Smooth muscle cell (in vitro differentiated cells): ENCODE measurements at regions not wholly inside any gene's neighbourhood (a gene's known extent, or its start where the extent isn't known, plus 50 kb on each side); places are given as distances from the start of the nearest gene placed in this dataset.
A peak's percentile ranks its signal among the peaks of the same experiment; 100 is the strongest.

Experiments
- DNase-seq: peaks from one replicate; lab custom pipeline; 2025; ENCODE audit not compliant: unreplicated experiment; lab: John Stamatoyannopoulos, UW
- H2AFZ ChIP-seq: fragments of 200-600 bp; sonication (generic); 2 replicates; pipeline ENCODE4 v1.6.0; 2016; ENCODE audit warnings: antibody characterized with exemption, low read depth, mild to moderate bottlenecking
- H3F3A ChIP-seq: fragments of 200-600 bp; sonication (generic); 2 replicates; pipeline ENCODE4 v1.6.0; 2017; ENCODE audit warnings: antibody characterized with exemption, low read depth
- H3K27ac ChIP-seq: fragments of 200-600 bp; sonication (generic); 2 replicates; pipeline ENCODE4 v1.5.1; 2016; ENCODE audit warnings: low read depth, mild to moderate bottlenecking
- H3K27me3 ChIP-seq: fragments of 200-600 bp; sonication (generic); 2 replicates; pipeline ENCODE4 v1.6.1; 2016; ENCODE audit warnings: low read depth, mild to moderate bottlenecking
- H3K36me3 ChIP-seq: fragments of 200-600 bp; sonication (generic); 2 replicates; pipeline ENCODE4 v1.5.1; 2016; ENCODE audit warnings: low read depth
- H3K4me1 ChIP-seq: fragments of 200-600 bp; sonication (generic); 2 replicates; pipeline ENCODE4 v1.5.1; 2016; ENCODE audit warnings: low read depth
- H3K4me2 ChIP-seq: fragments of 200-600 bp; sonication (generic); 2 replicates; pipeline ENCODE4 v1.6.0; 2016; ENCODE audit warnings: mild to moderate bottlenecking
- H3K4me3 ChIP-seq: fragments of 200-600 bp; sonication (generic); 2 replicates; pipeline ENCODE4 v1.5.1; 2016; ENCODE audit warnings: mild to moderate bottlenecking
- H3K79me2 ChIP-seq: fragments of 200-600 bp; sonication (generic); 2 replicates; pipeline ENCODE4 v1.6.0; 2016; ENCODE audit warnings: low read depth, mild to moderate bottlenecking
- H3K9ac ChIP-seq: fragments of 200-600 bp; sonication (generic); 2 replicates; pipeline ENCODE4 v1.6.0; 2016; ENCODE audit warnings: low read depth
- H3K9me3 ChIP-seq: fragments of 200-600 bp; sonication (generic); replicated peaks from 2 replicates; pipeline ENCODE4 v1.5.1; 2016; ENCODE audit warnings: low read depth
- H4K20me1 ChIP-seq: fragments of 200-600 bp; sonication (generic); 2 replicates; pipeline ENCODE4 v1.6.0; 2016; ENCODE audit warnings: low read depth
- CTCF ChIP-seq: fragments of 200-600 bp; sonication (generic); IDR thresholded peaks from 2 replicates; pipeline ENCODE4 v1.5.1; 2017; ENCODE audit warnings: borderline replicate concordance, mild to moderate bottlenecking, antibody characterized with exemption; ENCODE audit not compliant: insufficient read depth, poor library complexity, severe bottlenecking
- WGBS: methylation state at CpG from one replicate; pipeline ENCODE4 v1.1.7; 2016; ENCODE audit warnings: low lambda C conversion rate; 5-methylcytosine and 5-hydroxymethylcytosine counted together

GRCh38 chr9:130775336-130775991 is 59.6 kb upstream of the ABL1 start:
- Histone ChIP-seq H3F3A (peaks cover 4% of the 10 kb centered on the region), H3K36me3 (peaks cover 7% of the 10 kb centered on the region), H3K4me2 (no peak overlapping the region), H3K4me3 (no peak overlapping the region), H3K27me3 (no peaks in the 10 kb centered on the region), H3K4me1 (peaks cover 9% of the 10 kb centered on the region), H3K9ac (no peak overlapping the region), H3K9me3 (no peaks in the 10 kb centered on the region), H3K27ac (no peak overlapping the region), H3K79me2 (peaks cover 58% of the 10 kb centered on the region), H4K20me1 (peaks cover 9% of the 10 kb centered on the region), H2AFZ (no peak overlapping the region)
- TF ChIP-seq CTCF: no peak
- DNase-seq: no peak
- over 99% methylated on average over 5 of the region's 5 CpGs for whole genome bisulfite sequencing

GRCh38 chr9:130779153-130779855 is 55.8 kb upstream of the ABL1 start:
- H2AFZ ChIP-seq: no peak overlapping the region
- peaks cover 4% of the 10 kb centered on the region for H3F3A ChIP-seq
- no peaks in the 10 kb centered on the region for H3K9me3 ChIP-seq
- peak overlapping the region; percentile 66 for H3K9ac ChIP-seq
- peaks cover 7% of the 10 kb centered on the region for H3K36me3 ChIP-seq
- H4K20me1 ChIP-seq: peaks cover 3% of the 10 kb centered on the region
- no peaks in the 10 kb centered on the region for H3K27me3 ChIP-seq
- peaks cover 41% of the 10 kb centered on the region for H3K79me2 ChIP-seq
- TF ChIP-seq CTCF: no peak
- 49% methylated on average over 9 of the region's 9 CpGs for WGBS
- no peak for DNase-seq
- H3K4me1 ChIP-seq: peaks cover 10% of the 10 kb centered on the region
- H3K27ac ChIP-seq: peak overlapping the region; percentile 94
- H3K4me2 ChIP-seq: peak overlapping the region; percentile 3
- H3K4me3 ChIP-seq: no peak overlapping the region

- 91% methylated on average over 4 of the region's 4 CpGs for WGBS
- peaks cover 3% of the 10 kb centered on the region for H4K20me1 ChIP-seq
- H2AFZ ChIP-seq: no peak overlapping the region
- H3K36me3 ChIP-seq: peaks cover under 1% of the 10 kb centered on the region
- H3K9ac ChIP-seq: peak overlapping the region; percentile 62
- peaks cover 38% of the 10 kb centered on the region for H3K79me2 ChIP-seq
- TF ChIP-seq CTCF: no peak
- peaks cover 4% of the 10 kb centered on the region for H3F3A ChIP-seq
- H3K9me3 ChIP-seq: no peaks in the 10 kb centered on the region
- peak overlapping the region; percentile 29 for H3K4me3 ChIP-seq
- peaks cover 10% of the 10 kb centered on the region for H3K4me1 ChIP-seq
- H3K27me3 ChIP-seq: no peaks in the 10 kb centered on the region
- peak overlapping the region; percentile 79 for H3K4me2 ChIP-seq
- DNase-seq: no peak
- peak overlapping the region; percentile 94 for H3K27ac ChIP-seq
Measured at GRCh38 chr9:130780415-130780814, 54.6 kb upstream of the ABL1 start.
